ENCODE measurements at regions not wholly inside any gene's neighbourhood (a gene's known extent, or its start where the extent isn't known, plus 50 kb on each side); places are given as distances from the start of the nearest gene placed in this dataset.
A peak's percentile ranks its signal among the peaks of the same experiment; 100 is the strongest.

GRCh38 chr21:35256468-35256988, 207.4 kb upstream of the RUNX1 start:
- intact Hi-C loops (cut with micrococcal nuclease): no loop called here
- ChIA-PET CTCF (interaction anchor here (0.7 kb wide), 1 partner anchor 18 kb away, joined by 3 read pairs; no protein-coding TSS in a partner anchor), POLR2A (no interaction called here)

GRCh38 chr21:35254765-35255138, 205.7 kb upstream of the RUNX1 start:
- Mint-ChIP-seq H3K27me3 (peaks cover 9% of the 10 kb centered on the region), H3K4me1 (no peaks in the 10 kb centered on the region), H3K4me3 (no peak overlapping the region), H3K9me3 (peaks cover 3% of the 10 kb centered on the region), H3K27ac (no peak overlapping the region), H3K36me3 (ENCODE audit: low read depth) (no peaks in the 10 kb centered on the region)
- ChIA-PET POLR2A (no interaction called here), CTCF (no interaction called here)
- ATAC-seq (ENCODE audit: low read depth) (no peak), DNase-seq (no peak)
- intact Hi-C loops (cut with micrococcal nuclease): no loop called here
- TF ChIP-seq CTCF (IDR thresholded peaks at IDR 0.05): no peak

More at GRCh38 chr21:35256468-35256988, 207.4 kb upstream of the RUNX1 start:
- H3K27ac Mint-ChIP-seq: no peak overlapping the region
- no peak for TF ChIP-seq CTCF (IDR thresholded peaks at IDR 0.05)
- no peaks in the 10 kb centered on the region for H3K36me3 Mint-ChIP-seq (ENCODE audit: low read depth)
- DNase-seq (no peak), ATAC-seq (ENCODE audit: low read depth) (no peak)
- peaks cover 9% of the 10 kb centered on the region for H3K27me3 Mint-ChIP-seq
- H3K4me3 Mint-ChIP-seq: no peak overlapping the region
- H3K4me1 Mint-ChIP-seq: no peaks in the 10 kb centered on the region
- H3K9me3 Mint-ChIP-seq: no peaks in the 10 kb centered on the region

- CTCF ChIA-PET: interaction anchor here (1.5 kb wide), 1 partner anchor 203 kb away, joined by 4 read pairs; no protein-coding TSS in a partner anchor
- peaks cover 9% of the 10 kb centered on the region for H3K27me3 Mint-ChIP-seq
- peaks cover 3% of the 10 kb centered on the region for H3K9me3 Mint-ChIP-seq
- no peak overlapping the region for H3K4me3 Mint-ChIP-seq
- intact Hi-C loops (cut with micrococcal nuclease): no loop called here
- H3K4me1 Mint-ChIP-seq: no peaks in the 10 kb centered on the region
- H3K36me3 Mint-ChIP-seq (ENCODE audit: low read depth): no peaks in the 10 kb centered on the region
- ATAC-seq (ENCODE audit: low read depth) (no peak), DNase-seq (no peak)
- POLR2A ChIA-PET: interaction anchor here (1.0 kb wide), 1 partner anchor 204 kb away, joined by 4 read pairs; no protein-coding TSS in a partner anchor
- H3K27ac Mint-ChIP-seq: no peak overlapping the region
- TF ChIP-seq CTCF (IDR thresholded peaks at IDR 0.05): no peak
Observed at GRCh38 chr21:35254006-35254764, 205.1 kb upstream of the RUNX1 start.

- no peak overlapping the region for H3K27ac Mint-ChIP-seq
- H3K4me1 Mint-ChIP-seq: no peaks in the 10 kb centered on the region
- intact Hi-C loops (cut with micrococcal nuclease): no loop called here
- no peaks in the 10 kb centered on the region for H3K36me3 Mint-ChIP-seq (ENCODE audit: low read depth)
- CTCF ChIA-PET: interaction anchor here (1.1 to 1.5 kb wide), 2 partner anchors 202 to 363 kb away, joined by 3 to 4 read pairs; no protein-coding TSS in a partner anchor
- peaks cover 6% of the 10 kb centered on the region for H3K27me3 Mint-ChIP-seq
- H3K9me3 Mint-ChIP-seq: peaks cover 5% of the 10 kb centered on the region
- POLR2A ChIA-PET: interaction anchor here (0.9 to 1.5 kb wide), 2 partner anchors 25 to 363 kb away, joined by 3 to 8 read pairs; no protein-coding TSS in a partner anchor
- TF ChIP-seq CTCF (IDR thresholded peaks at IDR 0.05): no peak
- DNase-seq (no peak), ATAC-seq (ENCODE audit: low read depth) (peak; percentile 71)
- no peak overlapping the region for H3K4me3 Mint-ChIP-seq
Observed at GRCh38 chr21:35252831-35253230, 203.7 kb upstream of the RUNX1 start.

- H3K4me1 Mint-ChIP-seq: no peaks in the 10 kb centered on the region
- CTCF ChIA-PET: no interaction called here
- DNase-seq: no peak
- no peaks in the 10 kb centered on the region for H3K36me3 Mint-ChIP-seq (ENCODE audit: low read depth)
- ATAC-seq (ENCODE audit: low read depth): no peak
- no peak for TF ChIP-seq CTCF (IDR thresholded peaks at IDR 0.05)
- no peak overlapping the region for H3K27ac Mint-ChIP-seq
- peaks cover 2% of the 10 kb centered on the region for H3K27me3 Mint-ChIP-seq
- H3K4me3 Mint-ChIP-seq: no peak overlapping the region
- intact Hi-C loops (cut with micrococcal nuclease): no loop called here
- POLR2A ChIA-PET: no interaction called here
- peaks cover 5% of the 10 kb centered on the region for H3K9me3 Mint-ChIP-seq
Observed at GRCh38 chr21:35249636-35250035, 200.5 kb upstream of the RUNX1 start.

Data from activated B cell treated with CpG ODN at 0.5 μM for 24 hours (primary cell).